ENCODE measurements at regions not wholly inside any gene's neighbourhood (a gene's known extent, or its start where the extent isn't known, plus 50 kb on each side); places are given as distances from the start of the nearest gene placed in this dataset.

- Histone ChIP-seq H3K9me3 (replicated peaks; ENCODE audit: control insufficient read depth, insufficient read depth, low read length) (no peaks in the 10 kb centered on the region), H4K20me1 (replicated peaks; ENCODE audit: control insufficient read depth, extremely low read depth, insufficient read depth, low read length) (no peaks in the 10 kb centered on the region), H3K4me2 (ENCODE audit: insufficient read depth, low read length) (no peak overlapping the region), H3K36me3 (ENCODE audit: control insufficient read depth in 2 of 2, extremely low read depth in 1 of 2, insufficient read depth in 2 of 2, low read length in 2 of 2) (no peaks in the 10 kb centered on the region), H3K79me2 (ENCODE audit: control insufficient read depth, insufficient read depth, low read length) (no peaks in the 10 kb centered on the region), H3K9me1 (replicated peaks; ENCODE audit: control insufficient read depth, extremely low read depth, insufficient read depth, low read length) (no peaks in the 10 kb centered on the region), H3K27ac (ENCODE audit: insufficient read depth, low read depth, low read length) (no peak overlapping the region), H3K4me3 (replicated peaks in 1 of 3; ENCODE audit: insufficient read depth in 1 of 3, low read depth in 1 of 3, low read length in 3 of 3) (no peak overlapping the region), H2AFZ (ENCODE audit: low read depth, low read length) (no peak overlapping the region), H3K9ac (replicated peaks; ENCODE audit: extremely low read depth, insufficient read depth, low read length) (no peak overlapping the region), H3K27me3 (ENCODE audit: control insufficient read depth in 2 of 2, insufficient read depth in 2 of 2, low read length in 2 of 2) (no peaks in the 10 kb centered on the region), H3K4me1 (ENCODE audit: control insufficient read depth, extremely low read depth, insufficient read depth, low read length) (peaks cover 36% of the 10 kb centered on the region)
- BruUV-seq (replicated peaks): no TSS peak
- FAIRE-seq (no peak), DNase-seq (ENCODE audit: low read depth, low spot score) (no peak)
- no peak for TF ChIP-seq FOS (IDR thresholded peaks at IDR 0.05; ENCODE audit: borderline replicate concordance, insufficient read depth, low read length)
- TF ChIP-seq CTCF (IDR thresholded peaks at IDR 0.05; ENCODE audit: extremely low read depth in 1 of 2, insufficient read depth in 1 of 2, low read depth in 1 of 2, low read length in 2 of 2): no peak
- dilution Hi-C loops (cut with MboI; ENCODE audit: extremely low pct_ligation_motif_present, low sequenced_read_pairs) (no loop called here), intact Hi-C loops (cut with micrococcal nuclease) (no loop called here)
- CTCF ChIA-PET: interaction anchor here (1.5 kb wide), 1 partner anchor 13 kb away, joined by 3 read pairs; no protein-coding TSS in a partner anchor
- POLR2A ChIA-PET: no interaction called here
Observed at GRCh38 chr6:71476371-71476770, 187.8 kb downstream of the OGFRL1 start.

DNA sequence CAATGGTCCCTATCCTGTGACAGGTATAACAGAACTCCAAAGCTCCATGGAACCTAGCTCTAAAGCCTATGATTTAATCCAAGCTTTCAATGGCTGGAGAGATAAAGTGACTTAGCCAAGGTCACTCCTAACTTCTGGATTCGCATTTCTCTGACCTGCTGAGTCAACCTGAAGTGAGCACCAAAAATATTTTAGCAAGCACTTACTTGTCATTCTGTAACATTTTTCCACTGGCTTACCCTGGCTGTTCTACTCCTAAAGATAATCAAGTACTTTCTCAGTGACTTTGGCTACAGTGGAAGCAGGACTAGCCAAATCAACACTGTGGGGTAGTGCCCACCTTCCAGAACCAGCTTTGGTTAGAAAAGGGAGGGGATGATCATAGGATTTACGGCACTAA lies 188.3 kb downstream of the OGFRL1 start:
- no peak overlapping the region for H2AFZ ChIP-seq (ENCODE audit: low read depth, low read length)
- no peak overlapping the region for H3K27ac ChIP-seq (ENCODE audit: insufficient read depth, low read depth, low read length)
- H3K9me1 ChIP-seq (replicated peaks; ENCODE audit: control insufficient read depth, extremely low read depth, insufficient read depth, low read length): no peaks in the 10 kb centered on the region
- intact Hi-C loops (cut with micrococcal nuclease) (no loop called here), dilution Hi-C loops (cut with MboI; ENCODE audit: extremely low pct_ligation_motif_present, low sequenced_read_pairs) (no loop called here)
- H4K20me1 ChIP-seq (replicated peaks; ENCODE audit: control insufficient read depth, extremely low read depth, insufficient read depth, low read length): no peaks in the 10 kb centered on the region
- no peak overlapping the region for H3K9ac ChIP-seq (replicated peaks; ENCODE audit: extremely low read depth, insufficient read depth, low read length)
- TF ChIP-seq FOS (IDR thresholded peaks at IDR 0.05; ENCODE audit: borderline replicate concordance, insufficient read depth, low read length) (no peak), EZH2 (IDR thresholded peaks at IDR 0.05; ENCODE audit: borderline replicate concordance, low read depth, low read length, severe bottlenecking) (no peak), GATA2 (IDR thresholded peaks at IDR 0.05; ENCODE audit: insufficient read depth, insufficient read length, low read depth, low read length) (no peak), JUN (IDR thresholded peaks at IDR 0.05; ENCODE audit: borderline replicate concordance, insufficient read depth, insufficient read length, low read depth) (no peak), POLR2AphosphoS5 (IDR thresholded peaks at IDR 0.05; ENCODE audit: insufficient read depth, low read depth, low read length) (no peak), MYC (IDR thresholded peaks at IDR 0.05; ENCODE audit: low read depth, low read length) (no peak), POLR2A (IDR thresholded peaks at IDR 0.05; ENCODE audit: low read depth, low read length) (no peak), CTCF (IDR thresholded peaks at IDR 0.05; ENCODE audit: extremely low read depth in 1 of 2, insufficient read depth in 1 of 2, low read depth in 1 of 2, low read length in 2 of 2) (no peak), MAX (IDR thresholded peaks at IDR 0.05; ENCODE audit: insufficient read depth, insufficient read length) (no peak)
- no peak overlapping the region for H3K4me3 ChIP-seq (replicated peaks in 1 of 3; ENCODE audit: insufficient read depth in 1 of 3, low read depth in 1 of 3, low read length in 3 of 3)
- CTCF ChIA-PET: interaction anchor here (1.4 to 1.5 kb wide), 2 partner anchors 13 to 33 kb away, joined by 3 to 5 read pairs; no protein-coding TSS in a partner anchor
- no TSS peak for BruUV-seq (replicated peaks)
- POLR2A ChIA-PET: no interaction called here
- no peak overlapping the region for H3K4me2 ChIP-seq (ENCODE audit: insufficient read depth, low read length)
- no peaks in the 10 kb centered on the region for H3K36me3 ChIP-seq (ENCODE audit: control insufficient read depth in 2 of 2, extremely low read depth in 1 of 2, insufficient read depth in 2 of 2, low read length in 2 of 2)
- no peaks in the 10 kb centered on the region for H3K79me2 ChIP-seq (ENCODE audit: control insufficient read depth, insufficient read depth, low read length)
- no peak for FAIRE-seq
- peaks cover 38% of the 10 kb centered on the region for H3K4me1 ChIP-seq (ENCODE audit: control insufficient read depth, extremely low read depth, insufficient read depth, low read length)
- DNase-seq (ENCODE audit: low read depth, low spot score): no peak
- no peaks in the 10 kb centered on the region for H3K27me3 ChIP-seq (ENCODE audit: control insufficient read depth in 2 of 2, insufficient read depth in 2 of 2, low read length in 2 of 2)
- no peaks in the 10 kb centered on the region for H3K9me3 ChIP-seq (replicated peaks; ENCODE audit: control insufficient read depth, insufficient read depth, low read length)
